ENCODE measurements at regions not wholly inside any gene's neighbourhood (a gene's known extent, or its start where the extent isn't known, plus 50 kb on each side); places are given as distances from the start of the nearest gene placed in this dataset.

DNA sequence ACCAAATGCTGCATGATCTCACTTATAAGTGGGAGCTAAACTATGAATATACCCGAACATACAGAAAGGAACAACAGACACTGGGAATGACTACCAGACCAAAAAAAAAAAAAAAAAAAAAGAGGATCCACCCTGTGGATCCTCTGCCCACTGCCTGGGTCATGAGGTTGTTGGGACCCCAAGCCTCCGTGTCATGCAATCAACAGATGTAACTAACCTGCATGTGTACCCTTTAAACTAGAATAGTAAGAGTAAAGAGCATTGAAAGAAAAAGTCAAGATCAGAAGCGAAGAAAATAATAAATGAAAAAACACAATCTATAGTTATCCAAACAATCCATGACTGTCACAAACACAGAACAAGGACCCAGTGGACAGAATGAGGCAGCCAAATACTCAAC, 109.5 kb upstream of the TOP3B start:
- DNase-seq: no peak

- no peak for DNase-seq
These were observed 108.9 kb upstream of the TOP3B start for GRCh38 chr22:22091400-22091878.

DNA sequence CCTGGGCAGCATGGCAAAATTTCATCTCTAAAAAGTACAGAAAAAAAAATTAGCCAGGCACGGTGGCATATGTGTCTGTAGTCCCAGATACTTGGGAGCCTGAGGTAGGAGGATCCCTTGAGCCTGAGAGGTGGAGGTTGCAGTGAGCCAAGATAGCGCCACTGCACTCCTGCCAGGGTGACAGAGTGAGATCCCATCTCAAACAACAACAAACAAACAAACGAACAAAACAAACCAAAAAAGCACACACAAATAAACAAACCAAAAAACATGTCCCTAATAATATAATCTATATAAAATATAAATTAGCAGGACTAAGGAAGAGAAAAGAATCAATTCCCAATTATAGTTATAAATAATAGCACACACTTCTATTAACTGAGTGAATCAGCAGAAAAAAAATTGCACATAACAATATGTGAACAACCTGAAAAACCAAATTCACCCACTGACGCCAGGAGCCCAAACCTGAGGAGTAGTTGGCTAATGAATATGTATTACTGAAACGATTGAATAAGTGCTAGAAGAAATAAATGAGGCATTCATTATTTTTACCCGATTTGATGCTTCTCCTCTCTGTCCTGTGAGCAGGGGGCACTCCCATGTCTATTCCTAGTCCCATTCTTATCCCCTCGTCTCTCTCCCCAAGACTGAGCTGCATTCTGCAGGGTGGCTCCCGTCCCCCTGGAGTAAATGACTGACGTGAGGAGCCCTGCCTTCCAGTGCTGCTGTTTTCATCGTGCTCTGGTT, 108.2 kb upstream of the TOP3B start:
- DNase-seq: no peak

GRCh38 chr22:22089459-22090308, 107.1 kb upstream of the TOP3B start:
- no peak for DNase-seq

DNA sequence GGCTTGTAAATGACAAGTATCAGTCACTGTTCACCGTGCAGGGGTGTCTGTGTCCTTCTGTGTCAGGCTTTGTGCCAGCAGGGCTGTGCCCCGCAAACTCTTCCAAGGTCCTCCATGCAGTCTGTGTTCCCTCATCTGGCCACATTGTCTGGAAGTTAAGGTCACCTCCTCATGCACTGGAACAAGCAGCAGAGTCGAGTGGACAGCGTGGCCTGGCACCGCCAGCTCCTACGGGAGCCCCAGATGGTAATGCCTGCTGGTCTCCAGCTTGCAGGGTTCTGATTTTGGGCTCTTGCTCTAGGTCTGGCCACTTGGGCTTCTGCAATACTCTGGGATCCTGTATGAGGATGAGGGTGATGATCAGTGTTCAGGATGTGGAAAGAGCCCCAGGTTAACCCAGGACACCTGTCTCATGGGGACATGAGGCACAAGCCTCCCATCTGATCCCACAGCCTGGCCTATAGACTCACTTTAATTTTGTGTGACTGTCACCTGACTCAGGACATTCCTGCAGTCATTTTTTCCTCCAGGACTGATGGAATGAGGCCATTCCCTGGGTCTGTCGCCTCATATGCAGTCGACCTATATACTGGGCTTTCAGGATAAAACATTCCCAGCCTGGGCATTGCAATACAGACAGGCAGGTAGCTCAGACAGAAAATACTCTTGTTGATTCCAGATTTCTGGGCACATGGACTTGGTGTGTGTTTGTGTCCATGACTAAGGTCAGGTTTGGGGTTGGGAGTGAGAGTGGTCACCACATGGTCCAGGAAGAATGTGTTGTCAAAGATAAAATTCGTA, 106.3 kb upstream of the TOP3B start:
- DNase-seq: no peak

DNA sequence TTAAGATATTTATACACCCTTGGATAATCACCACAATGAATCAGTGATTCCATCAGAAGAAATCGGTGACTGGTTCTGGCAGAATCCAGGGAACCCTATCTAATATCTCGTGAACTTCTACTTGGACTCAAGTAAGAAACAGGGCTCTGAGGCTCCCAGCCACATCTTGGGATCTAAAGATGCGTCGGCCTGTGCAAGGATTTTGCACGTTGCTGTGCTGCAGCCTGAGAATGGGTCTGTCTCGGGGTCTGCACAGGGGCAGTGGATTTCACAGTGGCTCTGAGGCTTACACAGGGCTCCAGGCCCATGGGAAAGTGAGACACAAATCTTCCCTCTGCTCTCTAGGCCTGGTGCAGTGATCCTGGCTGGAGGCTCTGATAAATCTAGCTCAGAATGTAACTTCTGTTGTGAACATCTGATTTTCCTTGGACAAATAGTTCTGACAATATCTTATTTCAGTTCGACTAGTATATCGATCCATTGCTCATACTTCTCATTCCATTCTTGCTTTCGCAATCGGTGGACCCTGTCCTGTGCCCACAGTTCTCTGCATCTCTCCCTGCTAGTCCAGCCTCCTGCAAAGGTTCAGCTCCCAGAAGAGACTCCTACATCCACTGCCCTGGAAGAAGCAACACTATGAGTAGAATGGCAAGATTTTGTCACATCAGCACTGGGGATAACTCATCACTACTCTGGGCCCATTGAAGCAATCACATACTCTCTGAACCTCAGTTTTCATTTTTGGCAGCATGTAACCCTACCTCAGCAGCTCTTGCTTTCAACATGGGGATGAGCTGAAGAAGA, 105.5 kb upstream of the TOP3B start:
- DNase-seq: no peak

GRCh38 chr22:22086501-22087158, 104.0 kb upstream of the TOP3B start:
- DNase-seq: no peak

DNA sequence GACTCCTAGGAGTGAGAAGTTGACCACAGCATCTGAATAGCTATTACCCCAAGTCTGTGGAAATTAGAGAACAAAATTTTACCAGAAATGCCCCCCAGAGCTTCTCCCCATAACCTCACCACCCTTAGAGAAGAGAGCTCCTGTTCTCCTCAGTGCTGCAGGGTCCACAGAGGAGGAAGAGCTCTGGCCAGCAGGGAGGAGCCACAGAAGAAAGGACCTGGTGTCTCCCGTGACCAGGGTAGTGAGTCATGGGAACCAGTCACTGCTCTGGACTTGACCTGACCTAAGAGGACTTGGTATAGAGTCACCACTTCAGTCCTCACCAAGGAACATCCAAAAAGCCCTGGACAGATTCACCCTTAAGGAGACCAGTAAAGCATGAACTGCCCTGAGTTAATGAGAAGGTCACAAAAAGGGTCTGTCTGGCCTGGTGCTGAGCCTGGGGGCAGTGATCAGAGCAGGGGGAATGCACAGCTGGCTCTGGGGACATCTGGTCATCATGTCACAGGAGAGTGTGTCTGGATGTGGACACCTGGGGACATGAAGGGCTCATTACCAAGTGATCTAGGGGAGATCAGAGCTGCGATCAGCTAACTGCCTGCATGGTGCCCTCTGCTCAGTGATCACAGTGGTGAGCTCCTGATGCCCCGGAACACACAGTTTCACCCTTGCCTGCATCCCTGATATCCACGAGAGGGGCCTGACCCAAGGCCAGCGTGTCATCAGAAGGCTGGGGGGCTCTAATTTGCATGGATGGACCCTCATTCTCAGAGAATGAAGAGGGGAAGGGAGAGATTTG, 103.3 kb upstream of the TOP3B start:
- no peak for DNase-seq

GRCh38 chr22:22084089-22084711, 101.6 kb upstream of the TOP3B start:
- DNase-seq: no peak

GRCh38 chr22:22082960-22083359, 100.4 kb upstream of the TOP3B start:
- DNase-seq: no peak

- DNase-seq: no peak
These were observed 99.7 kb upstream of the TOP3B start for GRCh38 chr22:22082229-22082835.

- no peak for DNase-seq
These were observed 97.7 kb upstream of the TOP3B start for GRCh38 chr22:22080270-22080669.

GRCh38 chr22:22079404-22080148, 97.0 kb upstream of the TOP3B start:
- no peak for DNase-seq

DNA sequence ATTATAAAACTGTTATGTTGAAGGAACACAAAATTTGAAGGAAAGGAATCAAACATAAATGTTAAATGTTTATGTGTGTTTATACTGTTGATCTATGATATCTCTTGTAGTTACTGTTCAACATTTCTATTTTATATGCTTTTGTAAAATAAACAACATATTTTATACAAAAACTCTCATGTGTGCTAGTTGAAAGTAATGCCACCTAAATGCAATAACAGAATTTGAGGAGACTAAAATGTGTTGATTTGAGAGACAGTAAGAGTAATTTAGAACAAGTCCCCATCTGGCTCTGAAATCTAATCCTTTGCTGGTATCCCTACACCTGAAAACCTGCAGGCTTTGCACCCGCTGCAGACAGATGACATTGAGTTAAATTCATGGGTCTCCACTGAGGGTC, 95.7 kb upstream of the TOP3B start:
- DNase-seq: no peak

- no peak for DNase-seq
These were observed 94.5 kb upstream of the TOP3B start for GRCh38 chr22:22076932-22077703.

- DNase-seq: no peak
These were observed 93.8 kb upstream of the TOP3B start for GRCh38 chr22:22076361-22076760.

- DNase-seq: no peak
These were observed 93.0 kb upstream of the TOP3B start for GRCh38 chr22:22075382-22076163.

Measured in NCI-H1930 (cell line).